DND-41 (cell line): ENCODE measurements at regions not wholly inside any gene's neighbourhood (a gene's known extent, or its start where the extent isn't known, plus 50 kb on each side); places are given as distances from the start of the nearest gene placed in this dataset.

Source experiments
- ATAC-seq: fragments of 200-7000 bp; cut with Tn5 transposase; 3 replicates; pipeline ENCODE4 v1.9.1; 2021; ENCODE audit warnings: low read depth; ENCODE audit not compliant: insufficient read depth
- DNase-seq: peaks from one replicate; pipeline ENCODE4 v3.0.0-alpha.2; 2020
- H2AFZ ChIP-seq: 2 replicates; pipeline ENCODE4 v1.6.0; 2012; ENCODE audit warnings: low read depth, low read length
- H3K27ac ChIP-seq: 2 replicates; pipeline ENCODE4 v1.5.1; 2012; ENCODE audit warnings: low read length, inconsistent platforms
- H3K27me3 ChIP-seq: fragments of 200-600 bp; sonication (generic); 2 replicates; pipeline ENCODE4 v1.6.0; 2012; ENCODE audit warnings: low read length, mild to moderate bottlenecking, inconsistent platforms; ENCODE audit not compliant: insufficient read depth, poor library complexity
- H3K36me3 ChIP-seq: 2 replicates; pipeline ENCODE4 v1.5.1; 2012; ENCODE audit warnings: low read length, inconsistent platforms; ENCODE audit not compliant: insufficient read depth
- H3K4me1 ChIP-seq: 2 replicates; pipeline ENCODE4 v1.5.1; 2012; ENCODE audit warnings: mild to moderate bottlenecking, low read length; ENCODE audit not compliant: insufficient read depth
- H3K4me2 ChIP-seq: 2 replicates; pipeline ENCODE4 v1.6.0; 2012; ENCODE audit warnings: mild to moderate bottlenecking, moderate library complexity, low read length, inconsistent platforms; ENCODE audit not compliant: insufficient read depth
- H3K4me3 ChIP-seq, 2 experiments: fragments of 200-600 bp in 1 of 2; shearing (Covaris generic) in 1 of 2; 2 replicates each; pipeline ENCODE4 v1.5.1; 2012 to 2016; ENCODE audit warnings: inconsistent platforms in 2 of 2, low read length in 2 of 2, mild to moderate bottlenecking in 2 of 2, low read depth in 1 of 2, moderate library complexity in 1 of 2
- H3K79me2 ChIP-seq: 2 replicates; pipeline ENCODE4 v1.6.0; 2012; ENCODE audit warnings: low read length, inconsistent platforms; ENCODE audit not compliant: insufficient read depth
- H3K9ac ChIP-seq: 2 replicates; pipeline ENCODE4 v1.6.0; 2012; ENCODE audit warnings: low read depth, mild to moderate bottlenecking, inconsistent platforms, low read length, moderate library complexity
- H3K9me3 ChIP-seq: 2 replicates; pipeline ENCODE4 v1.5.1; 2012; ENCODE audit warnings: low read length, moderate library complexity, mild to moderate bottlenecking, inconsistent platforms; ENCODE audit not compliant: insufficient read depth, severe bottlenecking
- H4K20me1 ChIP-seq: 2 replicates; pipeline ENCODE4 v1.6.0; 2012; ENCODE audit warnings: low read length; ENCODE audit not compliant: insufficient read depth
- EZH2 ChIP-seq: IDR thresholded peaks from 3 replicates; pipeline ENCODE4 v1.6.1; 2012; ENCODE audit warnings: borderline replicate concordance, low read depth, mild to moderate bottlenecking, moderate library complexity, low read length, inconsistent platforms; ENCODE audit not compliant: severe bottlenecking
- TF ChIP-seq, protein P1 (sequence below): IDR thresholded peaks from 2 replicates; pipeline ENCODE4 v1.5.1; 2012; ENCODE audit warnings: borderline replicate concordance, low read length, moderate library complexity, mild to moderate bottlenecking; ENCODE audit not compliant: poor library complexity, severe bottlenecking; ENCODE audit errors: extremely low read depth

GRCh38 chr5:96605144-96605837, 56.9 kb upstream of the CAST start:
- Histone ChIP-seq H4K20me1 (no peaks in the 10 kb centered on the region), H3K9ac (no peak overlapping the region), H3K4me2 (no peak overlapping the region), H3K27me3 (peaks cover 1% of the 10 kb centered on the region), H3K36me3 (no peaks in the 10 kb centered on the region), H3K79me2 (no peaks in the 10 kb centered on the region), H3K27ac (no peak overlapping the region), H3K4me1 (no peaks in the 10 kb centered on the region), H3K9me3 (no peaks in the 10 kb centered on the region), H3K4me3 (no peak overlapping the region), H2AFZ (no peak overlapping the region)
- DNase-seq, result no peak
- TF ChIP-seq, protein P1, sequence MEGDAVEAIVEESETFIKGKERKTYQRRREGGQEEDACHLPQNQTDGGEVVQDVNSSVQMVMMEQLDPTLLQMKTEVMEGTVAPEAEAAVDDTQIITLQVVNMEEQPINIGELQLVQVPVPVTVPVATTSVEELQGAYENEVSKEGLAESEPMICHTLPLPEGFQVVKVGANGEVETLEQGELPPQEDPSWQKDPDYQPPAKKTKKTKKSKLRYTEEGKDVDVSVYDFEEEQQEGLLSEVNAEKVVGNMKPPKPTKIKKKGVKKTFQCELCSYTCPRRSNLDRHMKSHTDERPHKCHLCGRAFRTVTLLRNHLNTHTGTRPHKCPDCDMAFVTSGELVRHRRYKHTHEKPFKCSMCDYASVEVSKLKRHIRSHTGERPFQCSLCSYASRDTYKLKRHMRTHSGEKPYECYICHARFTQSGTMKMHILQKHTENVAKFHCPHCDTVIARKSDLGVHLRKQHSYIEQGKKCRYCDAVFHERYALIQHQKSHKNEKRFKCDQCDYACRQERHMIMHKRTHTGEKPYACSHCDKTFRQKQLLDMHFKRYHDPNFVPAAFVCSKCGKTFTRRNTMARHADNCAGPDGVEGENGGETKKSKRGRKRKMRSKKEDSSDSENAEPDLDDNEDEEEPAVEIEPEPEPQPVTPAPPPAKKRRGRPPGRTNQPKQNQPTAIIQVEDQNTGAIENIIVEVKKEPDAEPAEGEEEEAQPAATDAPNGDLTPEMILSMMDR, result no peak
- no peak for TF ChIP-seq EZH2
- no peak for ATAC-seq

DNA sequence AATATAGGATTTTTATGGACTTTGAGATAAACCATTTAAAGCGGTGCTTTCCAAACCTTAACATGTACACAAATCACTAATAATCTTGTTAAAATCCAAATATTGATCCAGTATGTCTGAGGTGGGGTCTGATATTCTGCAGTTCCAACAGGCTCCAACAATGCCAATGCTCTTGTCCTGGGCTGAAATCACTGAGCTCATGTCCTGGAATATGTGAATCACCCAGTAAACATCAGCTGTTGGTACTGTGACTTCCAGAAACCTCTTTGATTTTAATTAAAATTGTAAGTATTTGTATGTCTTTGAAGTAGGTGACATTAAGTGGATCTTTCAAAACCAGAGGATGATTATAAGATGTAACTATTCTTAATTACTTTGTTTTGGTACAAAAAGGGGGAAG, 52.8 kb upstream of the CAST start:
- ATAC-seq (no peak), DNase-seq (no peak)
- TF ChIP-seq EZH2, result no peak
- TF ChIP-seq, protein P1, result no peak
- Histone ChIP-seq H3K4me3 (no peak overlapping the region), H3K27me3 (peaks cover 5% of the 10 kb centered on the region), H3K9me3 (no peaks in the 10 kb centered on the region), H2AFZ (no peak overlapping the region), H4K20me1 (no peaks in the 10 kb centered on the region), H3K36me3 (no peaks in the 10 kb centered on the region), H3K27ac (no peak overlapping the region), H3K79me2 (no peaks in the 10 kb centered on the region), H3K4me1 (no peaks in the 10 kb centered on the region), H3K4me2 (no peak overlapping the region), H3K9ac (no peak overlapping the region)

DNA sequence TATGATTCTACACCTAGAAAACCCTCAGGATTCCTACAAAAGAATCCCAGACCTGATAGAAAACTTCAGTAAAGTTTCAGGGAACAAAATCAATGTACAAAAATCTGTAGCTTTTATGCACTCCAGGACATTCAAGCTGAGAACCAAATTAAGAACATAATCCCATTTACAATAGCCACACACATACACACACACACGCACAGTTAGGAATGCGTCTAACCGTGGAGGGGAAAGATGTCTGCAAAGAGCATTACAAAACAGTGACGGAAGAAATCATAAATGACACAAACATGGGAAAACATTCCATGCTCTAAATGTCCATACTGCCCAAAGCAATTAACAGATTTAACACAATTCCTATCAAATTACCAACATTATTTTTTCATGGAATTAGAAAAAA, 51.4 kb upstream of the CAST start:
- Histone ChIP-seq H4K20me1 (no peaks in the 10 kb centered on the region), H3K27ac (no peak overlapping the region), H2AFZ (no peak overlapping the region), H3K36me3 (no peaks in the 10 kb centered on the region), H3K9ac (no peak overlapping the region), H3K9me3 (no peaks in the 10 kb centered on the region), H3K79me2 (no peaks in the 10 kb centered on the region), H3K27me3 (peaks cover 14% of the 10 kb centered on the region), H3K4me1 (no peaks in the 10 kb centered on the region), H3K4me2 (no peak overlapping the region), H3K4me3 (no peak overlapping the region)
- no peak for DNase-seq
- TF ChIP-seq, protein P1, result no peak
- no peak for TF ChIP-seq EZH2
- ATAC-seq, result no peak
